SK-N-DZ (cell line): ENCODE measurements at regions not wholly inside any gene's neighbourhood (a gene's known extent, or its start where the extent isn't known, plus 50 kb on each side); places are given as distances from the start of the nearest gene placed in this dataset.
"Not testable (repeated sequence)": the region's sequence is repeated elsewhere in the genome, so short reads cannot be mapped to it uniquely, and the experiment has no call there.

Source experiments
- DNase-seq: peaks from one replicate; pipeline ENCODE4 v3.0.0-alpha.2; 2015; ENCODE audit warnings: low spot score

DNA sequence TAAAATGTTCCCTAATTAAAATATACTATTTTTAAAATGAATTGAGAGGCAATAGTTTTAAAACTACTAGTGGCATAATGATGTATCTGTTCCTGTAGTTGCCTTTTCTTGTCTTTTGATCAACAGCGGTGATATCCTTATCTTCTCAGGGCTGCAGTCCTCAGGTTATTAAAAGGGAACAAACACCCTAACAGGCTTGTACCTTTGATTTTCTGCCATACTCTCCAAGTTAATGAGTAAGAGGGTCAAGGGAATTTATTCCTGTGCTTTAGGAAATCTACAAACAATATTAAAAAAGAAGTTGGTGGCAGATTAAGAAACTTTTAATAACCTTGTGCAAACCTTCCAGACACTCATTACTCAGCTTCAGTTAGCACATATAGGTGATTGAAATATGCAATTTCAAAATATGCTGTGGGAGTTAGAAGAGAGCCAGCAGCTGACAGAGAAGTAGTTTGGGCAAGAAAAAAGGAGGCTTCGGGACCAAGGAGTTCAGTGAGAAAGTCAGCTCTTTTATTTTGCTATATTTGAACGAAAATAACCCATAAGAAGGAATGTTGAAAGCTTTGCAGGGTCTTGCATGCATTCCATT, 81.0 kb upstream of the TLE4 start:
- no peak for DNase-seq

DNA sequence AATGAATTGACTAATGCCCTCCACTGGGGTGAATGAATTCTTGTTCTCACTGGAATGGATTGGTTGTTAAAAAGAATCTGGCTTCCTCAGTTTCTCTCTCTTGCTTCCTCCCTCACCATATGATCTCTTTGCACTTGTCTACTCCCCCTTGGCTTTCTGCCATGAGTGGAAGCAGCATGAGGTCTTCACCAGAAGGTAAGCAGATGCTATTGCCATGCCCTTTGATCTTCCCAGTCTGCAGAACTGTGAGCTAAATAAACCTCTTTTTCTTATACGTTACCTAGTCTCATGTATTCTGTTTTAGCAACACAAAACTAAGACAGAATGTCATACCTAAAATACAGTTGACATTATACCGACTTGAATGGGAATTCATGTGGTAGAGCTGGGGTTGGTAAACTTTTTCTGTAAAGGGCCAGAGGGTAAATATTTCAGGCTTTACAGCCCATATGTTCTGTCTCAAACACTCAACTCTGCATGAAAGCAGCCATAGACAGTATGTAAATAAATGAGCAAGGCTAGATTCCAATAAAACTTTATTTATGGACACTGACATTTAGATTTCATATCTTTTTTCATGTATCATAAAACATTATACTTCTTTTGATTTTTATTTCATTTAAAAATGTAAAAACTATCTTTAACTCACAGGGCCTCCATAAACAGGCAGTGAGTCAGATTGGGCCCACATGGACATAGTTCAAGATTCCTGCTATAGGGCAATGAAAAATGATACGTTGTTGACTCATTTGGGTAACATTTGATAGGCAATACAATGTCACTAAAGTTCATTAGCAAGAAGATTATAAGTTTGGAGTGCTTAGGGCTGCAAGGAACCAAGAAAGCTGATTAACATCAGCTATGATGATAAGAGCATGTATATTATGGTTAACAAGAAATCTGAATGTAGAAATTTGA, 79.4 kb upstream of the TLE4 start:
- no peak for DNase-seq

DNA sequence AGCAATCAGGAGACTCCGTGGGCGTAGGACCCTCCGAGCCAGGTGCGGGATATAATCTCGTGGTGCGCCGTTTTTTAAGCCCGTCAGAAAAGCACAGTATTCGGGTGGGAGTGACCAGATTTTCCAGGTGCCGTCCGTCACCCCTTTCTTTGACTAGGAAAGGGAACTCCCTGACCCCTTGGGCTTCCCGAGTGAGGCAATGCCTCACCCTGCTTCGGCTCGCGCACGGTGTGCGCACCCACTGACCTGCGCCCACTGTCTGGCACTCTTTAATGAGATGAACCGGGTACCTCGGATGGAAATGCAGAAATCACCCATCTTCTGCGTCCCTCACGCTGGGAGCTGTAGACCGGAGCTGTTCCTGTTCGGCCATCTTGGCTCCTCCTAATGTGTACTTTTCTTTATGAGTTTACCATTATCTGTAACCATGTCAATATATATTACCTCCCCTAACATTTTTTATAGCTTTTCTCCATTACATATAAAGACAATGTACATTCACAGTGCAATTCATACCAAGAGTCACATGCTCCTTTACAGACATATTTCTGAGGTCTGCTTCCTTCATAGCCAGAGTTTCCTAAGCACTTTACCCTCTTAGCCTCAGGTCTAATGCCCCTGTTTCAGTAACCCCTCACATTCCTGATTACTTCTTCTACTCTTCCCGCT, 71.4 kb upstream of the TLE4 start:
- not testable (repeated sequence) for DNase-seq

DNA sequence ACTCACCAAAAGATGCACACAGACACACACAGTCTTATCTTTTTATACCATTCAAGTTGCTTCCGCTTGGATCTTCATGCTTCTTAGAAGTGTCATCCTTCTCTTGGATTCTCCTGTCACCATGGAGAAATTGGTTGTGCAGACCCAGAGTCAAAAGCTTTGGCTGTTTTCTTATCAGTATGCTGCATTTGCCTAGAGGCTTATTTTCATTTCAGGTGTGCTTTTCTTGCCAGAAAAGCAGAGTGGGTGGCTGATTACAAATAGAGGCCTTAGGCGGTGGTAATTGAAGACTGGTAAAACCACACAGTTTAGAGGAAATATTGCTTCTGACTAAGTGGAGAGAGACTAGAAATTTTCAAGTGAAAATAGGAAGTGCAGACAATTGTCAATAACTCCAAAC, 70.2 kb upstream of the TLE4 start:
- no peak for DNase-seq

DNA sequence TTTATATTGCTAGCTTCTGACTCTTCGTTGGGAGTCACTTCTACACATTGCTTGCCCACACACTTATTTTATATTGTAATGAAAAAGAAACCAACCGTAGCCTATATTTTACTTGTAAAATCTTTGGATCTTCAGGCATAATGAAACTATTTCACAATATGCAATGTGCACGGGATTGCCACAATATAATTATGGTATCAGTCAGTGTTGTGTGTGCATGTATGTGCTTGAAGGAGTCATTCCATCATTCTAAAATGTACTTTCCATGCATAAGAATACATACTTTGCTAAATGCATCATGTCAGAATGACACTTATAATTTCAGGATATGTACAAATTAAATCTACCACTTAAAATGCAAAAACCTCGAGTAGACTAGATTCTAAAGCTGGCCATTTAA, 64.0 kb upstream of the TLE4 start:
- no peak for DNase-seq

DNA sequence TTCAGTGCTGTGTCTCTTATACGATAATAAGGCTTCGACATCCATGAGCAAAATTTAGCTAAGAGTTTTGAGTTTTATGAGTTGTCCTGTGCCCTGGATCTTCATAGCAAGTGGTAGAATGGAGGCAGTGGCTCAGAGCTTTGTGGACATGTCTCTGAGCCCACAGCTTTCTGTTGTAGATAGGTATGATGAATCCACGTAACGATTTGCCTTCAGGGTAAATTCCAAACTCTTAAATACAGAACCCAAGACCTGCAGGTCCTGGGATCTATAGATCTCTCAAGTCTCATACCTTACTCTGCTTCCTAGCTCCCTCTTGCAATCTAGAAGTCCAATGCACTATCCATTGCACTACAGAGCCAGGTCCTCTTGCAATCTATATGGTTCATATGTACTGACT, 59.5 kb upstream of the TLE4 start:
- DNase-seq = no peak
